ENCODE measurements at regions not wholly inside any gene's neighbourhood (a gene's known extent, or its start where the extent isn't known, plus 50 kb on each side); places are given as distances from the start of the nearest gene placed in this dataset.

DNA sequence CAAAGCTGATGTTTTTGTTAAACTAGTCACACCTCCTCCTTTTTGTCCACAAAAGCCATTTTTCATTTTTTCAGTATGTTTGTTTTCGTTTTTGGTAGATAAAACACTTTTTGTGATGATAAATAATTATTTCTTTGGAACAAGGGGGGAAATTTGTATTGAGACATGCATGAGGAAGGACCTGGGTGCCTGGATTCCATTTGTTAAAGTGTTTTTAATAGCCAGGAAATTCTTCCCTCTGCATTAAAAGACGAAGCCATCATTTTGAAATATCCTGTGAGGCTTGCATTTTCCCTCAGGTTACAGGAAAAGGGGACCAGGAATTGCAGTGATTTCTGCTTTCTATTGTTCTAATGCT is 52.1 kb upstream of the CTLA4 start:
- TF ChIP-seq GATA2 (IDR thresholded peaks at IDR 0.05; ENCODE audit: low read depth, low read length) = no peak
- TF ChIP-seq GATA3 (IDR thresholded peaks at IDR 0.05; ENCODE audit: low read depth, low read length) = 0 out of 2 replicates have a peak, but pooled peaks have one; percentile 27
